GM12874 (cell line): ENCODE measurements at regions not wholly inside any gene's neighbourhood (a gene's known extent, or its start where the extent isn't known, plus 50 kb on each side); places are given as distances from the start of the nearest gene placed in this dataset.

Experiments
- CTCF ChIP-seq: IDR thresholded peaks from 2 replicates; pipeline ENCODE4 v1.5.1; 2011; ENCODE audit warnings: low read depth, mild to moderate bottlenecking, control low read depth, low read length, moderate library complexity; ENCODE audit not compliant: insufficient read depth

DNA sequence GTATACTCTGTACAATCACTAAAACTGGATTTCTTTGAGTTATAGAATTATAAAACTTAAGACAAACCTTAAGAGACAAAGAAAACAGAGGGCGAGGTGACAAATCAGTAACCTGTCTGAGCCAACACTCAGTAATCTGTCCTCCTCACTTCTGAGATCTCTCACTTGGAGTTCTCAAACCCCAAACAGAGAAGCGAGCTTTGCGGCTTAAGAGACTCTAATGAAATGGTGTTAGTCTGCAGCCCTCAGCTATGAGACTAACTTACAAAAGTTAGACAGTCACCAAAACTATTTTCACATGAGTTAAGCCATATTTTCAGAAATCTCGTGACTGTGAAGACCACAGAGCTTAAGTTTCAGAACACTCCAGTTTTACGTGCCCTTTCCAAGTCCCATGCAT, 140.6 kb downstream of the TMX3 start:
- TF ChIP-seq CTCF = no peak

DNA sequence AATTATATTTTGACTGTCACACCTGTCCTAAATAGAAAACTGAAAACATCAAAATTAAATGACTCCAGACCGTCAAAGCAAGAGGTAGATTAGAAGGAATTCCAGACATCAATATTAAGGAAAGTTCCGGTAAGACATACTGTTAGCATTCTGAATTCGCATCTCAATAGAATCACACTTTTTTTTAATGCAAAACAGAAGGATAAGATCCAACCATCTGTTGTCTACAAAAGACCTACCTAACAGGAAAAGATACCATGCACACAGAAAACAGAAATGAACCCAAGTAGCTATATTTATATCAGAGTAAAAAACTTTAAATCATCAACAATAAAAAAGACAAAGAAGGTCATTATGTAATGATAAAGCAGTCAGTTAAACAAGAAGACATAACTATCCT, 145.0 kb downstream of the TMX3 start:
- no peak for TF ChIP-seq CTCF

GRCh38 chr18:68568364-68569155, 146.3 kb downstream of the TMX3 start:
- TF ChIP-seq CTCF = no peak

DNA sequence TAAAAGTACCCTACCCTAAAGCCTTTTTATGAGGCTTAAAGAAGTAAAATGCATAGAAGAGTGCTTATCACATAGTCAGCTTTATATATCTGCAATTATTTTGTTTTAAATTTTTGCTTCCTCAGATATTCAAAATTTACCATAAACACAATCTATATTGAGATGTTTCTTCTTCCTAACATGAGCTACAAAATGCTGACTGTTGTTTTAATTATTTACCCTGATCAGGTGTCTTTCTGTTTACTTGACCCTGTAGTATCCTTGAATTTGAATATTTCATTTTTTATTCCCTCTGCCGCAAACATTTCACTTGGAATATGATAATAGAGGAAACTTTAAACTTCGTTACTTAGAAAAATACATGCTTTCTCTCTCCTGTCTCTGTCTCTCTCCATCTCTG, 147.9 kb downstream of the TMX3 start:
- TF ChIP-seq CTCF = no peak

- no peak for TF ChIP-seq CTCF
Observed at GRCh38 chr18:68564961-68565360, 149.9 kb downstream of the TMX3 start.

- no peak for TF ChIP-seq CTCF
Observed at GRCh38 chr18:68564351-68564750, 150.6 kb downstream of the TMX3 start.

GRCh38 chr18:68560128-68560527, 154.8 kb downstream of the TMX3 start:
- no peak for TF ChIP-seq CTCF
